ENCODE measurements at regions not wholly inside any gene's neighbourhood (a gene's known extent, or its start where the extent isn't known, plus 50 kb on each side); places are given as distances from the start of the nearest gene placed in this dataset.

DNA sequence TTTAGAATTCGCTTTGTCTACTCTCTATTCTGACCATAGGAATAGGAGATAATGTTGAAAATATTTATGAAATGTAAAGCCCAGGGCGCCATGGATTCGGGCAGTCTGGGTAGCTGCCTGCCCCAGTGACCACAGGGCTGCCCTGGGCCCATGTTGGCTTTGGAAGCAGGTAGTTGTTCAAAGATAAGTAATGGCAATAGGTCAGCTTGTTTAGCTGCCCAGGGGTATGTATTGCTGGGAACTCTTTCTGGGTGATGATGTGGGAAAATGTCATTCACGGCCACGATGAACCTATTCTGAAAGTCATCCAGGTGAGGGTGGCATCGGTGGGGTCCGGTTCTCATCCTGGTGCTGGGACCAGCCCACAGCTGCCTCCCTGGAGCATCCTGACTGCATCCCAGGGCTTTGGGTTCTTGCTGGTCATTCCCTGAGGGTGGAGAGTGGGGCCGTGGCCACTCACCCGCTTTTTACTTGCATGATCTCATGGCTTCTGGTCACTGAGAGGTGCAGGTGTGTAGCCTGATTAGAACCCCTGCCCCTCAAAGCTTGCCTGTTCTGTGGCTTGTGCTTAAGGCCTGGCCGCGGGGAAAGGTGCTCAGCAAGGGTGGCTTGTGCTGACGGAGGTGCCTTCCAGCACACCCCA lies 102.8 kb downstream of the ERMARD start:
- Histone ChIP-seq H2AK5ac (ENCODE audit: low read depth, low read length) (no peak overlapping the region), H3K27me3 (replicated peaks in 1 of 4; ENCODE audit: control insufficient read depth in 3 of 4, extremely low read depth in 1 of 4, insufficient read depth in 3 of 4, low read length in 3 of 4) (no peaks in the 10 kb centered on the region), H3K4me2 (ENCODE audit: insufficient read depth in 1 of 2, low read depth in 2 of 2, low read length in 2 of 2) (no peak overlapping the region), H3K4ac (replicated peaks; ENCODE audit: insufficient read length, low read depth, low read length) (no peak overlapping the region), H3K79me2 (ENCODE audit: control insufficient read depth in 1 of 2, insufficient read depth in 2 of 2, low read length in 2 of 2) (no peaks in the 10 kb centered on the region), H3K23ac (ENCODE audit: insufficient read length) (no peak overlapping the region), H3K9me3 (ENCODE audit: insufficient read depth in 2 of 2, low read depth in 1 of 2, low read length in 1 of 2) (peaks cover 17 to 32% of the 10 kb centered on the region in 2 experiments; a peak in 3 of 4 replicates), H3K56ac (replicated peaks; ENCODE audit: insufficient read length, low read depth, low read length) (no peak overlapping the region), H2BK12ac (ENCODE audit: low read depth, low read length) (no peak overlapping the region), H2AFZ (ENCODE audit: low read length) (no peak overlapping the region), H4K5ac (ENCODE audit: insufficient read length, low read depth, low read length) (no peak overlapping the region), H2BK15ac (ENCODE audit: low read length) (no peak overlapping the region), H4K20me1 (replicated peaks in 1 of 2; ENCODE audit: control insufficient read depth in 1 of 2, insufficient read depth in 2 of 2, low read length in 2 of 2) (no peaks in the 10 kb centered on the region), H3K36me3 (ENCODE audit: control insufficient read depth in 2 of 4, insufficient read depth in 4 of 4, low read length in 3 of 4) (no peaks in the 10 kb centered on the region), H3K4me1 (replicated peaks in 1 of 4; ENCODE audit: control insufficient read depth in 3 of 4, insufficient read depth in 4 of 4, low read length in 3 of 4) (no peaks in the 10 kb centered on the region; a peak in 1 of 7 replicates), H3K4me3 (ENCODE audit: extremely low read depth in 1 of 4, insufficient read depth in 2 of 4, low read depth in 3 of 4, low read length in 4 of 4) (no peak overlapping the region), H3K79me1 (ENCODE audit: low read depth, low read length) (no peaks in the 10 kb centered on the region), H3K18ac (ENCODE audit: extremely low read depth, low read length) (no peak overlapping the region), H3K27ac (ENCODE audit: low read depth, low read length) (no peak overlapping the region), H4K8ac (ENCODE audit: extremely low read depth, insufficient read depth, low read length) (no peak overlapping the region; the same call in 1 of the 2 replicates), H3K14ac (ENCODE audit: insufficient read length) (no peak overlapping the region), H3K9ac (replicated peaks in 1 of 4; ENCODE audit: extremely low read depth in 1 of 4, low read depth in 3 of 4, low read length in 3 of 4) (no peak overlapping the region), H2BK120ac (replicated peaks; ENCODE audit: low read depth, low read length) (no peak overlapping the region), H4K91ac (replicated peaks; ENCODE audit: insufficient read length, low read length) (no peak overlapping the region), H2BK5ac (ENCODE audit: low read depth, low read length) (no peak overlapping the region), H2BK20ac (ENCODE audit: low read length) (no peak overlapping the region), H3K23me2 (ENCODE audit: low read depth, low read length) (peaks cover 4% of the 10 kb centered on the region)
- FAIRE-seq, result no peak
- no peak for DNase-seq (ENCODE audit: low read depth in 1 of 2, low spot score in 2 of 2)
- WGBS, 2 experiments (ENCODE audit: extremely low coverage in 1 of 2, insufficient coverage in 1 of 2, insufficient read length in 1 of 2, insufficient replicate concordance in 2 of 2, low coverage in 1 of 2, low lambda C conversion rate in 2 of 2, missing lambda C conversion rate in 1 of 2), result 88% methylated on average over 12 of the region's 12 CpGs; no CpG with 5 or more reads in 1 of the 2 experiments
- CTCF ChIA-PET (ENCODE audit: partially characterized antibody), result no interaction called here
- POLR2A ChIA-PET (ENCODE audit: partially characterized antibody), result no interaction called here
- TF ChIP-seq CBX8 (IDR thresholded peaks at IDR 0.05; ENCODE audit: borderline replicate concordance, low read depth, low read length) (no peak), POLR2AphosphoS5 (IDR thresholded peaks at IDR 0.05; ENCODE audit: low read depth, low read length) (no peak), ZNF274 (IDR thresholded peaks at IDR 0.05; ENCODE audit: borderline replicate concordance, extremely low read depth, low read length) (no peak), GABPA (IDR thresholded peaks at IDR 0.05; ENCODE audit: borderline replicate concordance, insufficient read depth, low read length) (no peak), RNF2 (IDR thresholded peaks at IDR 0.05; ENCODE audit: borderline replicate concordance, low read depth, low read length, missing control alignments, poor library complexity, severe bottlenecking) (no peak), KDM4A (IDR thresholded peaks at IDR 0.05; ENCODE audit: low read depth, low read length, severe bottlenecking) (no peak), JUND (IDR thresholded peaks at IDR 0.05; ENCODE audit: low read length) (no peak), SUZ12 (IDR thresholded peaks at IDR 0.05; ENCODE audit: low read length) (no peak), SIRT6 (IDR thresholded peaks at IDR 0.05; ENCODE audit: low read length) (no peak), KDM5A (IDR thresholded peaks at IDR 0.05; ENCODE audit: low read length) (no peak), RBBP5 (IDR thresholded peaks at IDR 0.05; ENCODE audit: borderline replicate concordance, low read depth, low read length) (no peak), ASH2L (IDR thresholded peaks at IDR 0.05; ENCODE audit: low read length) (no peak), EGR1 (IDR thresholded peaks at IDR 0.05; ENCODE audit: borderline replicate concordance, low read depth, low read length) (no peak), POLR2A (IDR thresholded peaks at IDR 0.05; ENCODE audit: control extremely low read depth in 1 of 2, low read depth in 2 of 2, low read length in 2 of 2) (no peak), TAF7 (optimal IDR thresholded peaks at IDR 0.05; ENCODE audit: borderline replicate concordance, low read depth, low read length) (no peak)

All from H1 (cell line).